HG02588 (cell line): ENCODE measurements at regions not wholly inside any gene's neighbourhood (a gene's known extent, or its start where the extent isn't known, plus 50 kb on each side); places are given as distances from the start of the nearest gene placed in this dataset.
"Not testable (repeated sequence)": the region's sequence is repeated elsewhere in the genome, so short reads cannot be mapped to it uniquely, and the experiment has no call there.

Experiments used
- ATAC-seq: cut with Tn5 transposase; IDR thresholded peaks from one replicate; pipeline ENCODE4 v1.9.1; 2021; ENCODE audit warnings: mild to moderate bottlenecking, moderate library complexity; ENCODE audit not compliant: unreplicated experiment

GRCh38 chr17:70683936-70684335 is 514.6 kb downstream of the KCNJ2 start:
- ATAC-seq = no peak

GRCh38 chr17:70687421-70687820 is 518.1 kb downstream of the KCNJ2 start:
- no peak for ATAC-seq

GRCh38 chr17:70691150-70691549 is 521.8 kb downstream of the KCNJ2 start:
- no peak for ATAC-seq

- no peak for ATAC-seq
These were observed 530.1 kb downstream of the KCNJ2 start for GRCh38 chr17:70699408-70699807.

GRCh38 chr17:70702683-70703255 is 533.4 kb downstream of the KCNJ2 start:
- no peak for ATAC-seq

- ATAC-seq = no peak
These were observed 540.3 kb downstream of the KCNJ2 start for GRCh38 chr17:70709596-70709995.

GRCh38 chr17:70713694-70714093 is 544.4 kb downstream of the KCNJ2 start:
- no peak for ATAC-seq

- no peak for ATAC-seq
These were observed 547.2 kb downstream of the KCNJ2 start for GRCh38 chr17:70716551-70716950.

GRCh38 chr17:70717042-70717441 is 547.7 kb downstream of the KCNJ2 start:
- no peak for ATAC-seq

- ATAC-seq = no peak
These were observed 567.1 kb downstream of the KCNJ2 start for GRCh38 chr17:70736375-70736957.

- no peak for ATAC-seq
These were observed 569.7 kb downstream of the KCNJ2 start for GRCh38 chr17:70739065-70739464.

GRCh38 chr17:70746574-70746973 is 577.2 kb downstream of the KCNJ2 start:
- not testable (repeated sequence) for ATAC-seq

- no peak for ATAC-seq
These were observed 581.7 kb downstream of the KCNJ2 start for GRCh38 chr17:70750983-70751382.

GRCh38 chr17:70752461-70752860 is 583.1 kb downstream of the KCNJ2 start:
- ATAC-seq = not testable (repeated sequence)

- ATAC-seq = no peak
These were observed 583.7 kb downstream of the KCNJ2 start for GRCh38 chr17:70752966-70753467.

- ATAC-seq = no peak
These were observed 593.7 kb downstream of the KCNJ2 start for GRCh38 chr17:70763018-70763417.

- ATAC-seq = no peak
These were observed 597.9 kb downstream of the KCNJ2 start for GRCh38 chr17:70767102-70767701.

GRCh38 chr17:70769956-70770355 is 600.6 kb downstream of the KCNJ2 start:
- ATAC-seq = no peak

GRCh38 chr17:70771804-70772386 is 602.6 kb downstream of the KCNJ2 start:
- no peak for ATAC-seq

- no peak for ATAC-seq
These were observed 603.4 kb downstream of the KCNJ2 start for GRCh38 chr17:70772761-70773160.

GRCh38 chr17:70773258-70773657 is 603.9 kb downstream of the KCNJ2 start:
- ATAC-seq = no peak
